GM23338 (cell line): ENCODE measurements at regions not wholly inside any gene's neighbourhood (a gene's known extent, or its start where the extent isn't known, plus 50 kb on each side); places are given as distances from the start of the nearest gene placed in this dataset.

Source experiments
- ATAC-seq: fragments of 200-7000 bp; cut with Tn5 transposase; 3 replicates; pipeline ENCODE4 v1.9.1; 2020
- DNase-seq: peaks from one replicate; pipeline ENCODE4 v3.0.0-alpha.2; 2015; ENCODE audit warnings: low spot score
- H2AFZ ChIP-seq: fragments of 200-600 bp; sonication (generic); 2 replicates; pipeline ENCODE4 v1.8.0; 2016; ENCODE audit warnings: antibody characterized with exemption, mild to moderate bottlenecking, moderate library complexity
- H3F3A ChIP-seq: fragments of 200-600 bp; sonication (generic); replicated peaks from 2 replicates; pipeline ENCODE4 v1.8.0; 2017; ENCODE audit warnings: antibody characterized with exemption, mixed run types, low read depth
- H3K27ac ChIP-seq: fragments of 200-600 bp; sonication (generic); 2 replicates; pipeline ENCODE4 v1.6.1; 2016; ENCODE audit warnings: low read depth
- H3K27me3 ChIP-seq: fragments of 200-600 bp; sonication (generic); 2 replicates; pipeline ENCODE4 v1.8.0; 2016; ENCODE audit warnings: mild to moderate bottlenecking, mixed run types, moderate library complexity; ENCODE audit not compliant: insufficient read depth
- H3K36me3 ChIP-seq: fragments of 200-600 bp; sonication (generic); 2 replicates; pipeline ENCODE4 v1.8.0; 2016; ENCODE audit warnings: mild to moderate bottlenecking; ENCODE audit not compliant: insufficient read depth
- H3K4me1 ChIP-seq: fragments of 200-600 bp; sonication (generic); 2 replicates; pipeline ENCODE4 v1.8.0; 2016; ENCODE audit warnings: mild to moderate bottlenecking, moderate library complexity; ENCODE audit not compliant: insufficient read depth
- H3K4me2 ChIP-seq: fragments of 200-600 bp; sonication (generic); 2 replicates; pipeline ENCODE4 v1.7.1; 2017; ENCODE audit warnings: mixed run types
- H3K4me3 ChIP-seq: fragments of 200-600 bp; sonication (generic); 2 replicates; pipeline ENCODE4 v1.6.1; 2016; ENCODE audit warnings: mixed run types
- H3K79me2 ChIP-seq: fragments of 200-600 bp; sonication (generic); replicated peaks from 2 replicates; pipeline ENCODE4 v1.8.0; 2017; ENCODE audit warnings: mild to moderate bottlenecking; ENCODE audit not compliant: insufficient read depth
- H3K9me2 ChIP-seq: fragments of 200-600 bp; sonication (generic); 2 replicates; pipeline ENCODE4 v1.8.0; 2017; ENCODE audit not compliant: insufficient read depth
- H4K20me1 ChIP-seq: fragments of 200-600 bp; sonication (generic); replicated peaks from 2 replicates; pipeline ENCODE4 v1.8.0; 2017; ENCODE audit warnings: mild to moderate bottlenecking; ENCODE audit not compliant: insufficient read depth
- H3K27ac Mint-ChIP-seq: 2 replicates; pipeline ENCODE4 v1.8.0; 2020; ENCODE audit warnings: inconsistent platforms, mild to moderate bottlenecking, moderate library complexity, mixed read lengths
- H3K27me3 Mint-ChIP-seq: 3 replicates; pipeline ENCODE4 v1.8.0; 2022; ENCODE audit warnings: low read depth, mild to moderate bottlenecking, moderate library complexity, mixed read lengths, inconsistent platforms; ENCODE audit not compliant: insufficient read depth, poor library complexity
- H3K36me3 Mint-ChIP-seq: 3 replicates; pipeline ENCODE4 v1.8.0; 2021; ENCODE audit warnings: low read depth, mild to moderate bottlenecking, inconsistent platforms, moderate library complexity, mixed read lengths
- H3K4me1 Mint-ChIP-seq: 3 replicates; pipeline ENCODE4 v1.8.0; 2020; ENCODE audit warnings: mild to moderate bottlenecking, inconsistent platforms, mixed read lengths
- H3K4me3 Mint-ChIP-seq: 3 replicates; pipeline ENCODE4 v1.8.0; 2021; ENCODE audit warnings: moderate library complexity, mild to moderate bottlenecking, inconsistent platforms, mixed read lengths
- H3K9me3 Mint-ChIP-seq: 3 replicates; pipeline ENCODE4 v1.8.0; 2020; ENCODE audit warnings: moderate library complexity, mild to moderate bottlenecking, inconsistent platforms, mixed read lengths
- EZH2 ChIP-seq: fragments of 200-600 bp; sonication (generic); IDR thresholded peaks from one replicate; pipeline ENCODE4 v1.8.0; 2017; ENCODE audit warnings: antibody characterized with exemption, mild to moderate bottlenecking, low read depth; ENCODE audit not compliant: unreplicated experiment
- STAT1 ChIP-seq: IDR thresholded peaks from one replicate; pipeline ENCODE4 v1.6.1; 2016; ENCODE audit warnings: antibody characterized with exemption; ENCODE audit not compliant: unreplicated experiment
- ZNF114 ChIP-seq: fragments of 250-450 bp; sonication (Bioruptor Pico); IDR thresholded peaks from 2 replicates; pipeline ENCODE4 v1.5.0; 2020; ENCODE audit warnings: mild to moderate bottlenecking, moderate library complexity
- ZNF331 ChIP-seq: fragments of 250-450 bp; sonication (Bioruptor Pico); IDR thresholded peaks from 2 replicates; pipeline ENCODE4 v1.5.0; 2020; ENCODE audit warnings: low read depth, mild to moderate bottlenecking, moderate library complexity
- ZNF462 ChIP-seq: fragments of 250-450 bp; sonication (Bioruptor Pico); IDR thresholded peaks from 2 replicates; pipeline ENCODE4 v1.5.0; 2020; ENCODE audit warnings: mild to moderate bottlenecking, moderate library complexity

GRCh38 chr6:66051812-66052211 lies 344.8 kb upstream of the EYS start (continued):
- TF ChIP-seq ZNF462 (CRISPR knock-in tag) (no peak), STAT1 (no peak), EZH2 (no peak)

- no peaks in the 10 kb centered on the region for H3K36me3 ChIP-seq
- Mint-ChIP-seq H3K36me3 (no peaks in the 10 kb centered on the region), H3K27ac (no peak overlapping the region), H3K9me3 (peaks cover 12% of the 10 kb centered on the region; the same call in 2 of the 3 replicates), H3K4me3 (no peak overlapping the region), H3K27me3 (no peaks in the 10 kb centered on the region), H3K4me1 (no peaks in the 10 kb centered on the region; the same call in 2 of the 3 replicates)
- no peak overlapping the region for H3K4me2 ChIP-seq
- no peaks in the 10 kb centered on the region for H4K20me1 ChIP-seq
- H3K79me2 ChIP-seq: no peaks in the 10 kb centered on the region
- no peaks in the 10 kb centered on the region for H3K9me2 ChIP-seq
- H2AFZ ChIP-seq: no peak overlapping the region
- no peaks in the 10 kb centered on the region for H3F3A ChIP-seq
- H3K4me3 ChIP-seq: no peak overlapping the region
- no peak for DNase-seq
- H3K4me1 ChIP-seq: no peaks in the 10 kb centered on the region
- H3K27me3 ChIP-seq: no peaks in the 10 kb centered on the region
- ATAC-seq: no peak
- no peak overlapping the region for H3K27ac ChIP-seq
- no peak for TF ChIP-seq STAT1
- TF ChIP-seq ZNF114 (CRISPR knock-in tag): no peak
- TF ChIP-seq EZH2: no peak
- TF ChIP-seq ZNF331 (CRISPR knock-in tag): no peak
- no peak for TF ChIP-seq ZNF462 (CRISPR knock-in tag)
These were observed 341.9 kb upstream of the EYS start for GRCh38 chr6:66048684-66049474.
